Gastrocnemius medialis (tissue), 4 donors: ENCODE measurements at regions not wholly inside any gene's neighbourhood (a gene's known extent, or its start where the extent isn't known, plus 50 kb on each side); places are given as distances from the start of the nearest gene placed in this dataset.
"Not testable (repeated sequence)": the region's sequence is repeated elsewhere in the genome, so short reads cannot be mapped to it uniquely, and the experiment has no call there.

Experiments
- ATAC-seq, 2 donors: fragments of 150-250 bp; one replicate each; pipeline ENCODE4 v1.9.1; 2016
- DNase-seq, 2 donors: peaks; one replicate each; pipeline ENCODE4 v3.0.0-alpha.2; 2019
- H3K27ac ChIP-seq, 4 donors: fragments of 200-600 bp; sonication (generic); 1 replicate in 1 of 4; 2 replicates in 3 of 4; pipeline ENCODE4 v1.5.1; 2016 to 2018; ENCODE audit warnings: mild to moderate bottlenecking in 2 of 4, moderate library complexity in 1 of 4
- H3K27me3 ChIP-seq, 3 donors: fragments of 200-600 bp; sonication (generic) in 2 of 3; 1 replicate in 1 of 3; 2 replicates in 2 of 3; pipeline versions ENCODE4 v1.5.1 to v1.6.0; 2016 to 2019; ENCODE audit warnings: mild to moderate bottlenecking in 1 of 3, moderate library complexity in 1 of 3
- H3K36me3 ChIP-seq, 2 donors: fragments of 200-600 bp; sonication (generic) in 1 of 2; one replicate each; pipeline ENCODE4 v1.5.1; 2017 to 2018
- H3K4me1 ChIP-seq, 2 donors: fragments of 200-600 bp; sonication (generic) in 1 of 2; one replicate each; pipeline ENCODE4 v1.5.1; 2016 to 2017; ENCODE audit warnings: mild to moderate bottlenecking in 2 of 2
- H3K4me3 ChIP-seq, 4 donors: fragments of 200-600 bp; sonication (generic) in 3 of 4; 1 replicate in 1 of 4; 2 replicates in 3 of 4; pipeline ENCODE4 v1.5.1; 2016 to 2019; ENCODE audit warnings: mild to moderate bottlenecking in 2 of 4
- H3K9me3 ChIP-seq, 3 donors: fragments of 200-600 bp; sonication (generic) in 2 of 3; 1 replicate in 1 of 3; 2 replicates in 2 of 3; pipeline ENCODE4 v1.5.1; 2016 to 2019
- POLR2A ChIP-seq, 2 donors: fragments of 450-650 bp; IDR thresholded peaks; one replicate each; pipeline ENCODE4 v1.6.1; 2017; ENCODE audit warnings: antibody characterized with exemption in 2 of 2, mild to moderate bottlenecking in 2 of 2, moderate library complexity in 2 of 2
- in situ Hi-C, 4 donors: fragments of 200-750 bp; cut with MboI; loops; one replicate each; pipeline versions ENCODE4 v1.15.0 to v1.8.0; 2017; ENCODE audit warnings: low sequenced_read_pairs in 4 of 4
- intact Hi-C: fragments of 100-400 bp; cut with DNase I; formaldehyde crosslinking; loops from one replicate; pipeline ENCODE4 v1.15.1; 2023; ENCODE audit warnings: low total_unique reads
- TF ChIP-seq, protein P1 (sequence below), 5 experiments: fragments of 450-650 bp in 3 of 5; fragments of 200-600 bp in 2 of 5; sonication (generic) in 2 of 5; IDR thresholded peaks in 4 of 5; conservative IDR thresholded peaks in 1 of 5; 1 replicate in 4 of 5; 2 replicates in 1 of 5; pipeline ENCODE4 v1.5.1; 2016 to 2019; ENCODE audit warnings: antibody characterized with exemption in 5 of 5, mild to moderate bottlenecking in 3 of 5, moderate library complexity in 3 of 5

DNA sequence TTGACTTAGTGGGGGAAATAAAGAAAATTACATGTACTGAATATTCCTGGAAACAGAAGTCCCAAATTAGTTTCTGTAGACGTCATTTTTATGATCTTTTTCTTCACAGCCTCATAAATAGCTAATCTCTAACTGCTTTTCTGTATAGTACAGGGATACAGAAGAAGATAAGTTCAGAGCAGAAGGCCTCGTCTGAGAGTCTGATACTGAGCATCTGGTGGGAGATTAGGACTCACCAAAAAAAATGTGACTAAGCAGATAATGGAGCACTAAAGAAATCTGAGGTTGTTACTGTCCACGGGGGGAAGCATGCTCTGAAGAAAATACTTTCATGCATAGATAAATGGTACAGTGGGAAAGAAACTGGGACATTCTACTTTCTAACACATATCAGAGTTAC lies 115.3 kb upstream of the TRPC5 start:
- Histone ChIP-seq H3K4me1 (no peaks in the 10 kb centered on the region), H3K36me3 (no peaks in the 10 kb centered on the region), H3K27ac (no peak overlapping the region), H3K27me3 (no peaks in the 10 kb centered on the region), H3K4me3 (no peak overlapping the region), H3K9me3 (no peaks in the 10 kb centered on the region)
- TF ChIP-seq POLR2A (IDR thresholded peaks at IDR 0.05), result no peak
- TF ChIP-seq, protein P1, sequence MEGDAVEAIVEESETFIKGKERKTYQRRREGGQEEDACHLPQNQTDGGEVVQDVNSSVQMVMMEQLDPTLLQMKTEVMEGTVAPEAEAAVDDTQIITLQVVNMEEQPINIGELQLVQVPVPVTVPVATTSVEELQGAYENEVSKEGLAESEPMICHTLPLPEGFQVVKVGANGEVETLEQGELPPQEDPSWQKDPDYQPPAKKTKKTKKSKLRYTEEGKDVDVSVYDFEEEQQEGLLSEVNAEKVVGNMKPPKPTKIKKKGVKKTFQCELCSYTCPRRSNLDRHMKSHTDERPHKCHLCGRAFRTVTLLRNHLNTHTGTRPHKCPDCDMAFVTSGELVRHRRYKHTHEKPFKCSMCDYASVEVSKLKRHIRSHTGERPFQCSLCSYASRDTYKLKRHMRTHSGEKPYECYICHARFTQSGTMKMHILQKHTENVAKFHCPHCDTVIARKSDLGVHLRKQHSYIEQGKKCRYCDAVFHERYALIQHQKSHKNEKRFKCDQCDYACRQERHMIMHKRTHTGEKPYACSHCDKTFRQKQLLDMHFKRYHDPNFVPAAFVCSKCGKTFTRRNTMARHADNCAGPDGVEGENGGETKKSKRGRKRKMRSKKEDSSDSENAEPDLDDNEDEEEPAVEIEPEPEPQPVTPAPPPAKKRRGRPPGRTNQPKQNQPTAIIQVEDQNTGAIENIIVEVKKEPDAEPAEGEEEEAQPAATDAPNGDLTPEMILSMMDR (IDR thresholded peaks at IDR 0.05 in 4 of 5, conservative IDR thresholded peaks at IDR 0.05 in 1 of 5), result no peak
- ATAC-seq (no peak), DNase-seq (no peak)
- intact Hi-C loops (no loop called here), in situ Hi-C loops (no loop called here)

DNA sequence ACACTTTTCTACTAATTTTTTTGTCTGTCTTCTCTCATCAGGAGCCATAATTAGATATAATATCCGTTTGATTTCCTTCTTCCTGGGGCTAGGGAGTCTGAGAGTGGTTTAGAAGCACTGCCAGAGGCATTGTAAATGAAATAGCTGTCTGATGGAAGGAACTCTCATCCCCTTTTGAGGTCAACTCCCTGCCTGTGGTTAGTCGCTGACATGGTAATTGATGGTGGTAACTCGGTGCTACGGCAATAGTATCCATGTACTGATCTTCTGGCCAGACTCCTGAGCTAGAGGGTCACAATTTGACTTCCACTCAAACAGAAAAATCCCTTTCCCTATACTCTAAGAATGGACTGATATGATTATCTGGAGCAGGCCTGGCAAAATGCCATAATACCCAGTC lies 108.1 kb upstream of the TRPC5 start:
- TF ChIP-seq, protein P1 (IDR thresholded peaks at IDR 0.05 in 4 of 5, conservative IDR thresholded peaks at IDR 0.05 in 1 of 5), result no peak
- no peak for TF ChIP-seq POLR2A (IDR thresholded peaks at IDR 0.05)
- intact Hi-C loops, result no loop called here
- no peak for ATAC-seq
- Histone ChIP-seq H3K36me3 (no peaks in the 10 kb centered on the region), H3K27ac (no peak overlapping the region), H3K4me3 (no peak overlapping the region), H3K27me3 (no peaks in the 10 kb centered on the region), H3K4me1 (no peaks in the 10 kb centered on the region), H3K9me3 (no peaks in the 10 kb centered on the region)
- DNase-seq, result no peak
- in situ Hi-C loops, result no loop called here

DNA sequence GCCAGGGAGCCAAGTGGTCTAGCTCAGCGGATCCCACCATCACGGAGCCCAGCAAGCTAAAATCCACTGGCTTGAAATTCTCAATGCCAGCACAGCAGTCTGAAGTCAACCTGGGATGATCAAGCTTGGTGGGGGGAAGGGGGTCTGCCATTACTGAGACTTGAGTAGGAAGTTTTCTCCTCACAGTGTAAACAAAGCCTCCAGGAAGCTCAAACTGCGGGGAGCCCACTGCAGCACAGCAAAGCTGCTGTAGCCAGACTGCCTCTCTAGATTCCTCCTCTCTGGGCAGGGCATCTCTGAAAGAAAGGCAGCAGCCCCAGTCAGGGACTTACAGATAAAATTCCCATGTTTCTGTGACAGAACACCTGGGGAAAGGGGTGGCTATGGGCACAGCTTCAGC lies 98.8 kb upstream of the TRPC5 start:
- in situ Hi-C loops, intact Hi-C loops, H3K4me3 ChIP-seq, ATAC-seq, H3K36me3 ChIP-seq, DNase-seq, H3K9me3 ChIP-seq, H3K27ac ChIP-seq, H3K27me3 ChIP-seq, H3K4me1 ChIP-seq: not testable (repeated sequence)

DNA sequence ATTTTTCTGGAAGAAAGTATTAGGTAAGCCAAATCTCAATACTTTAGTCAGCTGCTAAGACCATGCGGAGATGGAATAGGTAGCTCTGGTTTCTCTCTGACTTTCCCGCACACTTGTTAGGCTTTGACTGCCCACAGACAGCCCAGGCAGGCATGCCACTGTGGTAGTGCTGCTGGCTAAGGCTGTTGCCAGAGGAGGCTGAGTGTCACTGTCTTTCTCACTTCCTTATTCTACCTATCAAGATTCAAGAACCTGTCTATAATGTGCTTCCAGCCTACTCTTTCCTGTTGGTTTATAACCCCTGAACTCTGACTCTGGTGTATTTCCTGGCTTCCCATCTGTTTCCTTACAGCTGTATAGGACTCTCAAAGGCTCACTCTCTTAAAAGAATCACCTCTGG lies 81.8 kb upstream of the TRPC5 start:
- ATAC-seq, result no peak
- TF ChIP-seq, protein P1 (IDR thresholded peaks at IDR 0.05 in 4 of 5, conservative IDR thresholded peaks at IDR 0.05 in 1 of 5), result no peak
- no peak for TF ChIP-seq POLR2A (IDR thresholded peaks at IDR 0.05)
- in situ Hi-C loops, result no loop called here
- H3K4me1 ChIP-seq, result no peaks in the 10 kb centered on the region
- H3K27me3 ChIP-seq, result no peaks in the 10 kb centered on the region
- H3K36me3 ChIP-seq, result no peaks in the 10 kb centered on the region
- H3K4me3 ChIP-seq, result no peak overlapping the region
- no peak overlapping the region for H3K27ac ChIP-seq
- no peak for DNase-seq
- no peaks in the 10 kb centered on the region for H3K9me3 ChIP-seq
- intact Hi-C loops, result no loop called here

DNA sequence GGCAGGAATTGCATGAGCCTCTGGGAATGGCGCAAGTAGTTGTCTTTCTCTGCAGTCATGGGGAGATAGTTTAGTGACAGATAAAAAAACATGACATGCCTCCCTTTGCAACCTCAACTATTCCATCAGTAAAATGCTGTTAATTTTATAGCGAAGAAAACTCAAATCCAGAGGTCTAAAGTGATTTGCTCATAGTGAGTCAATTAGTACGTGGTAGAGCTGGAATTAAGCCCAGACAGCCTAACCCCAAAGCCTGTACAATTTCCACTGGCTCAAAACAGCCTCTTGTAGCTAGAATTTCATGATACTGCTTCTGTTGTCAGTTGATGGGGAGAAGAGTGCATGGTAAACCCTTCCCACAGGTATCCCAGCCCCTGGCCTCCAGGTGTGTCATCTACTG lies 81.3 kb upstream of the TRPC5 start:
- H3K27ac ChIP-seq, result no peak overlapping the region
- ATAC-seq, result no peak

More for the DNA sequence above, 81.3 kb upstream of the TRPC5 start:
- Histone ChIP-seq H3K4me3 (no peak overlapping the region), H3K9me3 (no peaks in the 10 kb centered on the region), H3K36me3 (no peaks in the 10 kb centered on the region), H3K27me3 (no peaks in the 10 kb centered on the region), H3K4me1 (no peaks in the 10 kb centered on the region)
- TF ChIP-seq, protein P1 (IDR thresholded peaks at IDR 0.05 in 4 of 5, conservative IDR thresholded peaks at IDR 0.05 in 1 of 5), result no peak
- no peak for TF ChIP-seq POLR2A (IDR thresholded peaks at IDR 0.05)
- DNase-seq, result no peak
- intact Hi-C loops (no loop called here), in situ Hi-C loops (no loop called here)
